ENCODE measurements at regions not wholly inside any gene's neighbourhood (a gene's known extent, or its start where the extent isn't known, plus 50 kb on each side); places are given as distances from the start of the nearest gene placed in this dataset.

DNA sequence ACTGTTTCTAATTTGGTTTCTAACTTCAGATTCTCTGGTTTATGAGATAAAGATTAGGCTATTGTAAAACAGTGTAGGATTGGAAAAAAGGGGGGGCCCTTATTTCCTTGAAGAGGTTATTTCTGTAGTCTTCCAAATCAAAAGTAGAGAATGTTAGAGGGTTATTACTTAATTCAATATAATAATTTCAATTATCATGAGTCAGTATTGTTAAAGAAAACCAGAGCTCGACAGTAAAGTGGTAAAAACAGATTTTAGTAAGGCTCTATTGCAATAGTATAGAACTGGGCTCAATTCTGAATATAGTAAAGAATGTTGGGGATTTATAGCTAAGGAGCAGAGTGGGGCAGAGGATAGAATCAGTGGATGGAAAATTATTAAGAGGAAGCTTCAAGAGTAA, 140.0 kb downstream of the TANC2 start:
- no peak for TF ChIP-seq EZH2 (IDR thresholded peaks at IDR 0.05; ENCODE audit: low read depth)
- TF ChIP-seq, protein P1, sequence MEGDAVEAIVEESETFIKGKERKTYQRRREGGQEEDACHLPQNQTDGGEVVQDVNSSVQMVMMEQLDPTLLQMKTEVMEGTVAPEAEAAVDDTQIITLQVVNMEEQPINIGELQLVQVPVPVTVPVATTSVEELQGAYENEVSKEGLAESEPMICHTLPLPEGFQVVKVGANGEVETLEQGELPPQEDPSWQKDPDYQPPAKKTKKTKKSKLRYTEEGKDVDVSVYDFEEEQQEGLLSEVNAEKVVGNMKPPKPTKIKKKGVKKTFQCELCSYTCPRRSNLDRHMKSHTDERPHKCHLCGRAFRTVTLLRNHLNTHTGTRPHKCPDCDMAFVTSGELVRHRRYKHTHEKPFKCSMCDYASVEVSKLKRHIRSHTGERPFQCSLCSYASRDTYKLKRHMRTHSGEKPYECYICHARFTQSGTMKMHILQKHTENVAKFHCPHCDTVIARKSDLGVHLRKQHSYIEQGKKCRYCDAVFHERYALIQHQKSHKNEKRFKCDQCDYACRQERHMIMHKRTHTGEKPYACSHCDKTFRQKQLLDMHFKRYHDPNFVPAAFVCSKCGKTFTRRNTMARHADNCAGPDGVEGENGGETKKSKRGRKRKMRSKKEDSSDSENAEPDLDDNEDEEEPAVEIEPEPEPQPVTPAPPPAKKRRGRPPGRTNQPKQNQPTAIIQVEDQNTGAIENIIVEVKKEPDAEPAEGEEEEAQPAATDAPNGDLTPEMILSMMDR (conservative IDR thresholded peaks at IDR 0.05) = no peak
